BJ (cell line): ENCODE measurements at regions not wholly inside any gene's neighbourhood (a gene's known extent, or its start where the extent isn't known, plus 50 kb on each side); places are given as distances from the start of the nearest gene placed in this dataset.

Source experiments
- CTCF ChIA-PET: fragments of 350-600 bp; formaldehyde crosslinking; extraction: SDS; loops from one replicate; lab custom pipeline; 2021; ENCODE audit warnings: antibody characterized with exemption, inconsistent platforms; lab: Yijun Ruan, JAX
- POLR2A ChIA-PET: fragments of 300-600 bp; sonication (Branson Sonifier 250); formaldehyde crosslinking; extraction: SDS; loops from one replicate; lab custom pipeline; 2021; ENCODE audit warnings: antibody characterized with exemption; lab: Charles Lee
- DNase-seq: peaks from one replicate; pipeline ENCODE4 v3.0.0-alpha.2; 2011; ENCODE audit warnings: low read depth
- H3K27me3 ChIP-seq: 2 replicates; pipeline ENCODE4 v1.6.0; 2011; ENCODE audit warnings: low read length; ENCODE audit not compliant: control insufficient read depth, insufficient read depth
- H3K36me3 ChIP-seq: 2 replicates; pipeline ENCODE4 v1.5.1; 2011; ENCODE audit warnings: low read length; ENCODE audit not compliant: control insufficient read depth, insufficient read depth
- H3K4me3 ChIP-seq: 2 replicates; pipeline ENCODE4 v1.5.1; 2011; ENCODE audit warnings: low read depth, mild to moderate bottlenecking, control low read depth, low read length
- TF ChIP-seq, protein P1 (sequence below): IDR thresholded peaks from 2 replicates; pipeline ENCODE4 v1.5.1; 2011; ENCODE audit warnings: low read depth, mild to moderate bottlenecking, control low read depth, inconsistent platforms, low read length, moderate library complexity; ENCODE audit not compliant: insufficient read depth

DNA sequence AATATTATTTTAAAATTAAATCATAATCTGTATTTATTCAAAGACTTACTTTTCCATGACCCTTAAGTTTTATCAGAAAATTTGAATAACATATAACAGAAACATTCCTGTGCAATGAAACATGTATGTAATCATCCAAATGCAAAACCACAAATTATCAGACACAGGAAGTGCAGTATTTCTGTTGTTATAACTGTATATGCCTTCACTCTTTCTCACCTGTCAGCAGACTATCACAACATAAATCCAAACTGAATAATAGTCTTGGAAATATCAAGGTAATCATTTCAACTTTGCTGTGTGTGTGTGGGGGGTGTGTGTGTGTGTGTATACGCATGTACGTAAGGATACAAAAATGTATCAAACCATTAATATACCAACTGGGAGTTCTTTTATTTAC is 285.9 kb downstream of the SLC7A11 start:
- no peaks in the 10 kb centered on the region for H3K36me3 ChIP-seq
- POLR2A ChIA-PET, result no interaction called here
- DNase-seq, result no peak
- CTCF ChIA-PET, result interaction anchor here (0.6 kb wide), 1 partner anchor 23 kb away, joined by 3 read pairs; no protein-coding TSS in a partner anchor
- TF ChIP-seq, protein P1, sequence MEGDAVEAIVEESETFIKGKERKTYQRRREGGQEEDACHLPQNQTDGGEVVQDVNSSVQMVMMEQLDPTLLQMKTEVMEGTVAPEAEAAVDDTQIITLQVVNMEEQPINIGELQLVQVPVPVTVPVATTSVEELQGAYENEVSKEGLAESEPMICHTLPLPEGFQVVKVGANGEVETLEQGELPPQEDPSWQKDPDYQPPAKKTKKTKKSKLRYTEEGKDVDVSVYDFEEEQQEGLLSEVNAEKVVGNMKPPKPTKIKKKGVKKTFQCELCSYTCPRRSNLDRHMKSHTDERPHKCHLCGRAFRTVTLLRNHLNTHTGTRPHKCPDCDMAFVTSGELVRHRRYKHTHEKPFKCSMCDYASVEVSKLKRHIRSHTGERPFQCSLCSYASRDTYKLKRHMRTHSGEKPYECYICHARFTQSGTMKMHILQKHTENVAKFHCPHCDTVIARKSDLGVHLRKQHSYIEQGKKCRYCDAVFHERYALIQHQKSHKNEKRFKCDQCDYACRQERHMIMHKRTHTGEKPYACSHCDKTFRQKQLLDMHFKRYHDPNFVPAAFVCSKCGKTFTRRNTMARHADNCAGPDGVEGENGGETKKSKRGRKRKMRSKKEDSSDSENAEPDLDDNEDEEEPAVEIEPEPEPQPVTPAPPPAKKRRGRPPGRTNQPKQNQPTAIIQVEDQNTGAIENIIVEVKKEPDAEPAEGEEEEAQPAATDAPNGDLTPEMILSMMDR, result no peak
- no peak overlapping the region for H3K4me3 ChIP-seq
- no peaks in the 10 kb centered on the region for H3K27me3 ChIP-seq

DNA sequence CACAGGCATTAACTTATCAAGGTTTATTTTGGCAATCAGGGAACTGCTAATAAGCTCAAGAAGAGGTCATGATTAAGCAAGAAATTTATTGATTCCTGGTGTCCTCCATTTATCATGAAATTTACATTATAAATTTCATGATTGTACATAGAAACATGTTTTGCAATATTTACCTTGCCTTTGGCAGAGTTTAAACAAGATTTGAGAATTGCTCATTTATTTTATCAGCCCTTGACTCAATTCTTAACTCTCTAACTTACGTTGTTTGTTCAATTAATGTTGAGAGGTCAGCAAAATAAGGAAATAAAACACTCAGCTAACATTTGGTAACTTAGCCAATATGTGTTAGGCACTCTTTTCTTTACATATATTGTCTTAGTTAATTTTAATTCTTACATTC is 286.6 kb downstream of the SLC7A11 start:
- TF ChIP-seq, protein P1, result no peak
- no peak for DNase-seq
- Histone ChIP-seq H3K4me3 (no peak overlapping the region), H3K36me3 (no peaks in the 10 kb centered on the region), H3K27me3 (no peaks in the 10 kb centered on the region)
- POLR2A ChIA-PET, result no interaction called here
- CTCF ChIA-PET, result interaction anchor here (0.6 kb wide), 1 partner anchor 23 kb away, joined by 3 read pairs; no protein-coding TSS in a partner anchor

DNA sequence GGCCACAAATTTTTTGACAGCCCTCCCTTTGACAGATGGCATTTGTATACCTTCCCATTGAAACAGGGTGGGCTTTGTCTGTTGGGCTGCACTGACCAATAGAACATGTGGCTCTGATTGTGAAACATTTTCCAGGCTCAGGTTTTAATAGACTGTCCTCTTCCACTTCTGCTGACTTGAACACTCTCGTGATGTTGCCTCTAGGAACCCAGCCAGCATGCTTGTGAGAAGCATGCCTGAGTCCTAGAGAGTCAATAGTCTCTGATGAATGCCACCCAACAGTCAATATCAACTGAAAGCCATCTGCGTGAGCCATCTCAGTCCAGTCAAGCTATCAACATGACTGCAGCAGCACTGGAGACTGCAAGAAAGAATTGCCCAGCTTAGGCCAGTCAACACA is 290.0 kb downstream of the SLC7A11 start:
- ChIA-PET CTCF (no interaction called here), POLR2A (interaction anchor here (0.6 kb wide), 1 partner anchor 118 kb away, joined by 3 read pairs; no protein-coding TSS in a partner anchor)
- DNase-seq, result no peak
- Histone ChIP-seq H3K4me3 (no peak overlapping the region), H3K36me3 (no peaks in the 10 kb centered on the region), H3K27me3 (no peaks in the 10 kb centered on the region)
- TF ChIP-seq, protein P1, result no peak

DNA sequence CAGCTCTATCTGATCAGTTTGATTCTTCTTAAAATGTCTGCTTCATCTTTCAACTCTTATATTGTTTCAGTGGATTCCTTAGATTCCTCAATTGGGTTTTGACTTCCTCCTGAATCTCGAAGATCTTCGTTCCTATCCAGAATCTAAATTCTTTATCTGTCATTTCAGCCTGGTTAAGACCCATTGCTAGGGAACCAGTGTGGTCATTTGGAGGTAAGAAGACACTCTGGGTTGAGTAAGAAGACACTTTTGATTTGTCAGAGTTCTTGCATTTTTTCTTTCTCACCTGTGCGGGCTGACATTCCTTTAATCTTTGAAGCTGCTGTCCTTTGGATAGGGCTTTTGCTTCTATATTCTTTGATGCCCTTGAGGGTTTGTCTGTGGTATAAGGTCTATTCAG is 291.9 kb downstream of the SLC7A11 start:
- no peak for DNase-seq
- H3K4me3 ChIP-seq, result no peak overlapping the region
- ChIA-PET POLR2A (no interaction called here), CTCF (no interaction called here)
- no peaks in the 10 kb centered on the region for H3K27me3 ChIP-seq
- TF ChIP-seq, protein P1, result no peak
- no peaks in the 10 kb centered on the region for H3K36me3 ChIP-seq

DNA sequence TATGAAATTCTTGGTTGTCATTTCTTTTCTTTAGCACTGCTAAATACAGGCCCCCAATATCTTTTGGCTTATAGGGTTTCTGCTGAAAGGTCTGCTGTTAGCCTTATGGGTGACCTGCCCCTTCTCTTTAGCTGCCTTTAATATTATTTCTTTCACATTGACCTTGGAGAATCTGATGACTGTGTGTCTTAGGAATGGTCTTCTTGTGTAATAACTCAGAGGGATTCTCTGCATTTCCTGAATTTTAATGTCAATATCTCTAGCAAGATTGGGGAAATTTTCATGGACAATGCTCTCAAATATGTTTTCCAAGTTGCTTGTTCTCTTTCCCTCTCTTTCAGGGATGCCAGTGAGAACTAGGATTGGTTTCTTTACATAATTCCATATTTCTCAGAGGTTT is 292.4 kb downstream of the SLC7A11 start:
- POLR2A ChIA-PET, result no interaction called here
- Histone ChIP-seq H3K4me3 (no peak overlapping the region), H3K36me3 (no peaks in the 10 kb centered on the region), H3K27me3 (no peaks in the 10 kb centered on the region)
- CTCF ChIA-PET, result interaction anchor here (0.6 kb wide), 1 partner anchor 111 kb away, joined by 3 read pairs; no protein-coding TSS in a partner anchor
- no peak for DNase-seq
- TF ChIP-seq, protein P1, result no peak
